ENCODE measurements at regions not wholly inside any gene's neighbourhood (a gene's known extent, or its start where the extent isn't known, plus 50 kb on each side); places are given as distances from the start of the nearest gene placed in this dataset.
A peak's percentile ranks its signal among the peaks of the same experiment; 100 is the strongest.

- H3K36me3 Mint-ChIP-seq (ENCODE audit: low read depth), result no peaks in the 10 kb centered on the region
- peaks cover 18% of the 10 kb centered on the region for H3K4me1 Mint-ChIP-seq
- no peaks in the 10 kb centered on the region for H3K9me3 Mint-ChIP-seq
- no peak overlapping the region for H3K4me3 Mint-ChIP-seq
- no peaks in the 10 kb centered on the region for H3K27me3 Mint-ChIP-seq (ENCODE audit: low read depth)
- TF ChIP-seq, protein P1, sequence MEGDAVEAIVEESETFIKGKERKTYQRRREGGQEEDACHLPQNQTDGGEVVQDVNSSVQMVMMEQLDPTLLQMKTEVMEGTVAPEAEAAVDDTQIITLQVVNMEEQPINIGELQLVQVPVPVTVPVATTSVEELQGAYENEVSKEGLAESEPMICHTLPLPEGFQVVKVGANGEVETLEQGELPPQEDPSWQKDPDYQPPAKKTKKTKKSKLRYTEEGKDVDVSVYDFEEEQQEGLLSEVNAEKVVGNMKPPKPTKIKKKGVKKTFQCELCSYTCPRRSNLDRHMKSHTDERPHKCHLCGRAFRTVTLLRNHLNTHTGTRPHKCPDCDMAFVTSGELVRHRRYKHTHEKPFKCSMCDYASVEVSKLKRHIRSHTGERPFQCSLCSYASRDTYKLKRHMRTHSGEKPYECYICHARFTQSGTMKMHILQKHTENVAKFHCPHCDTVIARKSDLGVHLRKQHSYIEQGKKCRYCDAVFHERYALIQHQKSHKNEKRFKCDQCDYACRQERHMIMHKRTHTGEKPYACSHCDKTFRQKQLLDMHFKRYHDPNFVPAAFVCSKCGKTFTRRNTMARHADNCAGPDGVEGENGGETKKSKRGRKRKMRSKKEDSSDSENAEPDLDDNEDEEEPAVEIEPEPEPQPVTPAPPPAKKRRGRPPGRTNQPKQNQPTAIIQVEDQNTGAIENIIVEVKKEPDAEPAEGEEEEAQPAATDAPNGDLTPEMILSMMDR (IDR thresholded peaks at IDR 0.05; ENCODE audit: unreplicated experiment in 3 of 3), result no peak
- no peak overlapping the region for H3K27ac Mint-ChIP-seq
These were observed 408.4 kb upstream of the SEL1L start for GRCh38 chr14:81942071-81942470.

DNA sequence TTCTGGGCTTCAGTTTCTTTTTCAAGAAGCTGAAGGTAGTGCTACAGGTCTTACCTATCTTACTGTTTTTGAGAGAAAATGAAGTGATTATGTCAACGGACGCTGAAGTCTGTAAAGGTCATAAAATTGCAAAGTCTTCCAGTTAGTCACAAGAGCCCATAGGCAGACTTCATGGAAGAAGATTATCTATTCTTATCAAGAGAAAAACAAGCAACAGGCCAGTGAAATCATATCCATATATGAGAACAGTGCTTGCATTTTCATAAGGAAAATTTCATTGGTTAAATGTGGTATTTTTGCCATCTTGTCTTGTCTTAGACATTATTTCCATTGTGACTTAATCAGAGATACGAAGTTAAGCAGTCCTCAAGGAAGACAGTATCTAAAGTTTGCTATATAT is 412.7 kb upstream of the SEL1L start:
- H3K4me1 Mint-ChIP-seq, result peaks cover 15% of the 10 kb centered on the region
- H3K36me3 Mint-ChIP-seq (ENCODE audit: low read depth), result no peaks in the 10 kb centered on the region
- peak overlapping the region in 1 of 3 experiments; percentile 34 for H3K27ac Mint-ChIP-seq
- no peaks in the 10 kb centered on the region for H3K9me3 Mint-ChIP-seq
- peaks cover 3% of the 10 kb centered on the region for H3K27me3 Mint-ChIP-seq (ENCODE audit: low read depth)
- no peak overlapping the region for H3K4me3 Mint-ChIP-seq
- TF ChIP-seq, protein P1 (IDR thresholded peaks at IDR 0.05; ENCODE audit: unreplicated experiment in 3 of 3), result no peak

- peak overlapping the region in 1 of 3 experiments; percentile 34 for H3K27ac Mint-ChIP-seq
- H3K4me1 Mint-ChIP-seq, result peaks cover 15% of the 10 kb centered on the region
- H3K36me3 Mint-ChIP-seq (ENCODE audit: low read depth), result no peaks in the 10 kb centered on the region
- no peak overlapping the region for H3K4me3 Mint-ChIP-seq
- TF ChIP-seq, protein P1 (IDR thresholded peaks at IDR 0.05; ENCODE audit: unreplicated experiment in 3 of 3), result no peak
- H3K27me3 Mint-ChIP-seq (ENCODE audit: low read depth), result peaks cover 3% of the 10 kb centered on the region
- H3K9me3 Mint-ChIP-seq, result no peaks in the 10 kb centered on the region
These were observed 413.5 kb upstream of the SEL1L start for GRCh38 chr14:81946834-81947798.

GRCh38 chr14:81952917-81953316 is 419.3 kb upstream of the SEL1L start:
- Mint-ChIP-seq H3K9me3 (peaks cover 2% of the 10 kb centered on the region), H3K27ac (no peak overlapping the region), H3K36me3 (ENCODE audit: low read depth) (no peaks in the 10 kb centered on the region), H3K4me3 (no peak overlapping the region), H3K27me3 (ENCODE audit: low read depth) (peaks cover 3% of the 10 kb centered on the region), H3K4me1 (no peaks in the 10 kb centered on the region)
- TF ChIP-seq, protein P1 (IDR thresholded peaks at IDR 0.05; ENCODE audit: unreplicated experiment in 3 of 3), result no peak

- Mint-ChIP-seq H3K9me3 (peaks cover 2% of the 10 kb centered on the region), H3K36me3 (ENCODE audit: low read depth) (no peaks in the 10 kb centered on the region), H3K4me3 (no peak overlapping the region), H3K27ac (no peak overlapping the region), H3K27me3 (ENCODE audit: low read depth) (no peaks in the 10 kb centered on the region), H3K4me1 (no peaks in the 10 kb centered on the region)
- TF ChIP-seq, protein P1 (IDR thresholded peaks at IDR 0.05; ENCODE audit: unreplicated experiment in 3 of 3), result no peak
These were observed 419.8 kb upstream of the SEL1L start for GRCh38 chr14:81953419-81953818.

DNA sequence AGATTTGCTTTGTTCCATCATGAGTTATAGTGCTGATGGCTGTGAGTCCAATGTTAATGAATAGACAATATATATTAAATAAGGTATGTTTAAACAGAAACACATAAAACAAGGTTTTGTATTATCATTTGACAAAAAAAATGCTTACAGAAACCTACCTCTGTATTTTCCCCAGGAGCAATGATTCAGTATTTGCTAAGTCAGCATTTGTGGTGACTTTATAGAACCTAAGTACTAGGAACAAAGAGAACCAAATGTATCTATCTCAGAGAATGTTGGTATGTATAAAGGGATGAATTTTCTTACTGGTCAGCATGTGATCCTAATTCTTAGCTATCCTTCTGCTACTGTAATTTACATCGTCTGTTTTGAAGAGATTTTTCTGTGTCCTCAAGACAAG is 421.5 kb upstream of the SEL1L start:
- TF ChIP-seq, protein P1 (IDR thresholded peaks at IDR 0.05; ENCODE audit: unreplicated experiment in 3 of 3), result no peak
- H3K27me3 Mint-ChIP-seq (ENCODE audit: low read depth), result no peaks in the 10 kb centered on the region
- no peaks in the 10 kb centered on the region for H3K4me1 Mint-ChIP-seq
- no peak overlapping the region for H3K27ac Mint-ChIP-seq
- no peak overlapping the region for H3K4me3 Mint-ChIP-seq
- no peaks in the 10 kb centered on the region for H3K36me3 Mint-ChIP-seq (ENCODE audit: low read depth)
- H3K9me3 Mint-ChIP-seq, result peaks cover 2% of the 10 kb centered on the region
